Posterior cingulate gyrus (tissue), 11 donors: ENCODE measurements at regions not wholly inside any gene's neighbourhood (a gene's known extent, or its start where the extent isn't known, plus 50 kb on each side); places are given as distances from the start of the nearest gene placed in this dataset.

Experiments
- DNase-seq, 10 donors: peaks; one replicate each; pipeline versions ENCODE4 v3.0.0 to v3.0.0-alpha.2; 2020 to 2021; ENCODE audit warnings: mixed read lengths in 3 of 10
- intact Hi-C: fragments of 100-400 bp; cut with DNase I; formaldehyde crosslinking; loops from one replicate; pipeline ENCODE4 v1.15.1; 2023

DNA sequence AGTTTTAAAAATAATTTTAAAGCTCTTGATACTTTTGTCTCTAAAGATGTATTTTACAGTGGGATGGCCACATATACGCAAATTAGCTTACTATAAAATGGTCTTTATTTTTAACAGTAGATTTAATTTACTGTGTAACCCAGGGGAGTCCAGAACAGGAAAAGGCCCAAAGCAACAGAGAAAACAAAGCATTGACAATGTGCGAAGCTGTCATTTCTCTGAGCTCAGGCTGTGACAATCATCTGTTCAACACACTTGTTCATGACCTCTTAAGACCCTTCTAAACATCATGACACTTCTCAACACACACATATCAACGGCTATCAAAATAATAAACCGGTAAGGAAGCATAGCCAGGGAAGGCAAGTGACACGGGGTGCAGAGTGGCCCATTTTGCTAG is 499.6 kb upstream of the MPDZ start:
- DNase-seq = no peak
- intact Hi-C loops = no loop called here

DNA sequence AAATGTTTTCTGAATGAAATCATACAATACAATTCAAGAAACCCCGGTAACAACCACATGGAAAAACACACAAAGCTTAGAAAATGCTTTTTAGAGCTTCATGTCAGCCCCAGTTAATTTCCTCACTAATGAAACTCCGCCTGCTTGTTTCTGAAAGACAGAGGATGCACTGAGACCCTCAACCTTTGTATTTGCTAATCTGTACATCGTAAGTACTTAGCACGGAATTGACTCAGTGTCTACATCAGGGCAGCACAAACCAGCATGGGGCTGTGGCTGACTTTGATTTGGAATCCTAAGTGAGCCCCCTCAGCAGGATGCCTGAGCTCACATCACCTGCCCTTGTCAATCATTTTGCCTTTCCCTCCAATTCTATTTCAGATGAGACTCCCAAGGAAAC is 499.1 kb upstream of the MPDZ start:
- intact Hi-C loops = no loop called here
- DNase-seq = no peak

DNA sequence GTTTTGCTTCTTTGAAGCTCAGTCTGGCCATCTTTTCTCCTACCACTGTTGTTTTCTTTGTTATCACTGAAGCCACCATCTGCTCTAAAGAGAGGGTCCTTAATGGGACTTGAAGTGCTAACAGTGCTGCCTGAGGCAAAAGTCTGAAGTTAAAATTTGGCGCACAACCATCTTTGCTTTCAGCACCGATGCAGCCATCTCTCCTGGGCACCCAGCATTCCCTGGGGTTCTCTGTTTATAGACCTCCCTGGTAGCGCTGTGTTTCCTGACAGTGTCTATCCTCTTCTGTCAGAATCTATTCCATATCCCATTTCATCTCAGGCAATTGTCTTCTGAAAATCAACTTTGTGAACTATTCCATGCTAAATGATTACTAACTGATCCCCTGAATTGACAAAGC is 491.5 kb upstream of the MPDZ start:
- no peak for DNase-seq
- intact Hi-C loops = no loop called here

DNA sequence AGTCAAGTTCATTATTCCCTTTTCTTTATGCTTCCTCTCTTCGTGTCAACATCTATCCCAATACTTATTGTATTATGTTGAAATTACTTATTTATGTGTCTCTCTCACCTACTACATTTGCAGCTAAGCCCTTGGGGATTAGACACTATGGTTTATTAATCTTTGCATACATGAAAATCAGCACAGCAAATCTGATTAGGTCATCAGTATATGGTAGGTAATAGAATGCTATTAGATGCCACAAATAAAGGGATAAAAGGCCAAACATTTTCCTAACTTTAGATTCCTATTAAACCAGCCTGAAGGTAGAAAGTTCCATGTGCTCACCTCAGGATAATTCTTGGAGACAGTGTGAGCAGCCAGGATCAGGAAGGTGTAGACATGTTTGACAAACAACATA is 490.1 kb upstream of the MPDZ start:
- DNase-seq = no peak
- intact Hi-C loops = no loop called here

DNA sequence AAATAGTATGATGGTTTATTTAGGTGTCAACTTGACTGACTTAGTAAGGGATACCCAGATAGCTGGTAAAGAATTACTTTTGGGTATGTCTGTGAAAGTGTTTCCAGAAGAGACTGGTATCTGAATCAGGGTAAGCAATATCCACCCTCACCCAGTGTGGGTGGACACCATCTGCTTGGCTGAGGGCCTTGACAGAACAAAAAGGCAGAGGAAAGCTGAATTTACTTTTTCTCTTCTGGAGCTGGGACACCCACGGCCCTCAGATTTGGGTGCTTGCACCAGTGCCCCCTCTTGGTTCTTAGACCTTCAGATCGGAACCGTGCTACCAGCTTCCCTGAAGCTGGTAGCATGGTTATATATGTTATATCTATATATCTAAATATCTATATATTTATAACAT is 489.5 kb upstream of the MPDZ start:
- peak in 5 of 10 donors; percentile 5 to 89 (median 50) for DNase-seq

DNA sequence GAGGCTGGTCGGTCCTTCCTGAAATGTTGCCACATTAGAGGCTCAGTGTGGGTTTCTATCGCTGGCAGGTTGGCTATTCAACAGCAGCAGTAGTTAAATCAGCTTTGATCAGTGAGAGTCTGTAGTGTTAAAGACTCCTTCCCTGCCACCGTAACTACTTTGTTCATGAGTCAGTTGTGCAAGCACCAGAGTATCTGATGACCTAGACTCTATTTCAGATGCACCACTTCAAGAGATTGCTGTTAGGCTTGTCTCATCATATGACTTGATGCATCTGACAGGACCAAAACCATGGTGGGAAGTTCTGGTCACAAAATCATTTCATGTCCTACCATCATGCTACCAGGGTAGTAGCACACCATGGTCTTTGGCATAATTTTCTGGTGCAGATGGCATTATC is 482.7 kb upstream of the MPDZ start:
- DNase-seq = no peak
- intact Hi-C loops = no loop called here

More for the DNA sequence above, 489.5 kb upstream of the MPDZ start:
- intact Hi-C loops = no loop called here

DNA sequence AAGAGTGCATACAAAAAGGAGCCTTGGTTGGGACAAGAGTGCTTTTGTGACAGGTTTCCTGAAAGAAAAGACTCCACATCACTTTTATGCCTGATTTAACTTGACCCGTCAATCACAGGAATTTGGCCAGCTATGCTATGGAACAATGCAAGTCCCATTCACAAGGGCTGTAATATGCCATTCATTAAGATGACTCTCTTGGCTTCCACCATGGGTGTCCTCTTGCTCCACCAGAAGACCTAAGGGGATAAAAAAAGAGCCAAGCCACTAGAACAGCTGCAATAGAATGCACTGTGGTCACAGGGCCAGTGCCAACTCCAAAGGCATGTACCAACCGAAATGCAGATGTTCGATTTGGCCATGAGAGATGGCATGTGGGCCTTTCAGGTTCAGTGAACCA is 480.1 kb upstream of the MPDZ start:
- intact Hi-C loops = no loop called here

DNA sequence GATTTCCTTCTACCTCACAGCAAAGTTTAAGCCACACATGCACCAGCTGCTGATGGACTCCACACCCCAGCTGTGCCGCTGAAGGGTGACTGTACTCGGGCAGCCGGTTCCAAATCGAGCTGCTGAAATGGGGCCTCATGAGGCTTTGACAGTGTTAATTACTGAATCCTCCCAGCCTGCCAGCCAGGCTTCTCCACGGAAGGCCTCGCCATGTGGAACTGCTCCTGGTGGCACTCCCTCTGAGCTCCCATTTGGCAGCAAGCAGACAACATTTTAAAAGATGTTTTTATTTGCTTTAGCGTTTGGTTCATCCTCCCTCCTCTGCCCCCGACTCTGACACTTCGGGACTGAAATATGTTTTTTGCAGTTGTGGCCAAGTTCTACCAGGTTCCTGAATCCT is 479.4 kb upstream of the MPDZ start:
- peak in 1 of 10 donors; percentile 77 for DNase-seq
- intact Hi-C loops = no loop called here

More for the DNA sequence above, 480.1 kb upstream of the MPDZ start:
- DNase-seq = no peak

DNA sequence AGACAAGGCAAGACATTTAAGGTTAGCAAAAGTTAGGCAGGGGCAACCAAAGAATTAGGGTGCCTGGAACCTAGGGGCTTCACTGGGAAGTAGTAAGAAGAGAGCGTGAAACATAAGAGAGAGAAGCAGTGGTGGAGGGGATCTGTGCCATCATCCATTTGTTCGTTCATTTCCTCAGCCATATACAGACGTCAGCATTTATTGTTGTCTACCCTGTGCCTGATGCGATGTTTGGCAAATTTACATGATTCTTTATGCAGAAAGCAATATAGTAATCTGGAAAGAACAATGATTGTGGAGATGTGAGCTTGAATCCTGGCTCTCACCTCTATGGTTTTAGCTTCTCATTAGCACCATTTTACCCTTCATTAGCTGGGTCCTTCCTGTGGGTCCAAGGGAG is 477.5 kb upstream of the MPDZ start:
- intact Hi-C loops = no loop called here
- DNase-seq = no peak

DNA sequence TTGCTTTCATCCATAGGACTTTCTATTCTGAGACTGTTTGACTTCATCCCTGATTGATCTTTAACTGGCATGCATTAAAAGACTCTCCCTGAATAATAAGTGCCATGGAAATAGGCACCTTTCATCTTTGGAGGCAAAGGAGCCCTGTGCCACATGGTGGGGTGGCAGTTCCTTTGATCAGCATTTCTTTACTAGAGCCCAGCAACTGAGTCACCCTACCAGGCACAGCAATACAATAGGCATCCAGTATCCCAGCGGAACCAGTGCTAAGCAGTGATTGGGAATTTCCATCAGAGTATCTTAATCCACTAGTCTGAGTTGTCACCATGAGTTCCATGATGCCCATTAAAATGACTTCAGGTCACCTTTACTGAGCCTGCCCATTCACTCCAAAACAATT is 476.1 kb upstream of the MPDZ start:
- DNase-seq = no peak
- intact Hi-C loops = no loop called here

DNA sequence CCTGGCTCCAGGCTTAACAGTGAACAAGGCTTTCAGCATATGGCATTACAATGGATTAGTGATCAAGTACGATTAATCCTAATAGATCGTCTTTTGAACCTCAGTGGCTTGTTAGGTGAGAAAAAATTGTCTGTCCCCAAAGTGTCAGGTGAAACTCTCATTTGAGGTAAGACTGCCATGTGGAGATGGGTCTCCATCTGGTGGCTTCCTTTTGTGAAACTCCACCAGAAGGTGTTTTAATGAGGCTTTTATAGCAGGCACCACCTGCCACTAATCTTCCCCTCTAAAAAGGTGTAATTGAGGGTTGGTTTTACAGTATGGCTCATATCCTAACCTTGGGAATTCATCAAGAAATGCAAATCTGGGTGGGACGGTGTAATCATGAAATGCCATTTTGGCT is 471.1 kb upstream of the MPDZ start:
- intact Hi-C loops = no loop called here
- no peak for DNase-seq

DNA sequence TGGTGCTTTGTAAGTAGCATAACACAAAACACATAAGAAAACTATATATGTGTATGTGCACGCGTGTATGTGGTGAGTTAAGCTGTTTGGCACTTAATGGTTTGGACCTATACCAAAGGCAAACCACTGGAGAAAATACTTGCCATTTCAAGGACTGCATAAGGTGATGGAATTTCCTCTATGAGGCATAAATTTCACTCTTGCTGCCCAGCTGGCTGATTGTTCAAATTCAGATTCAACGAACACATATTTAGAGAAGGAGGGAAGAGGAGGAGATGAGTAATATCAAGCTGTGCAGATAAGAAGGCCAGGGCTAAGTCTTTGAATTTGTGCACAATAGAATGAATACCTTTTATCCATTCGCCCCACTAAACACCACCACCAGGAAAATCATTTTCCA is 470.6 kb upstream of the MPDZ start:
- intact Hi-C loops = no loop called here
- no peak for DNase-seq

DNA sequence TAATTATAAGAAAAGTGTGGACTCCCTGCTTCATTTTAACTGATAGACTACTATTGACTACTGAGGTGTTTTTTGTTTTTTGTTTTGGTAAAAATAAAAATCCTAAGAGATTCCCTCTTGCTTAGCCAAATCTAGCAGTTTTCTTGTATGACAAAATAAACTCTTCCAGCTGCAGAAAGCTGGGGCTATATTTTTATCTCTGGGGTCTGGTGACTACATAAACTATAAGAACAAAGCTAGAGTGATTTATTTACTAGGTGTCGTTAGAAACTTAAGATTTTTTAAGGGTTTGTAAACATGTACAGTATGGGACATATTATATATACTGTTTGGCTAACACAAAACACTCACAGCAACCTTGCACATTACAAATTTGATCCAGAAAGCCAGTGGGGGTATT is 467.4 kb upstream of the MPDZ start:
- intact Hi-C loops = no loop called here
- no peak for DNase-seq

DNA sequence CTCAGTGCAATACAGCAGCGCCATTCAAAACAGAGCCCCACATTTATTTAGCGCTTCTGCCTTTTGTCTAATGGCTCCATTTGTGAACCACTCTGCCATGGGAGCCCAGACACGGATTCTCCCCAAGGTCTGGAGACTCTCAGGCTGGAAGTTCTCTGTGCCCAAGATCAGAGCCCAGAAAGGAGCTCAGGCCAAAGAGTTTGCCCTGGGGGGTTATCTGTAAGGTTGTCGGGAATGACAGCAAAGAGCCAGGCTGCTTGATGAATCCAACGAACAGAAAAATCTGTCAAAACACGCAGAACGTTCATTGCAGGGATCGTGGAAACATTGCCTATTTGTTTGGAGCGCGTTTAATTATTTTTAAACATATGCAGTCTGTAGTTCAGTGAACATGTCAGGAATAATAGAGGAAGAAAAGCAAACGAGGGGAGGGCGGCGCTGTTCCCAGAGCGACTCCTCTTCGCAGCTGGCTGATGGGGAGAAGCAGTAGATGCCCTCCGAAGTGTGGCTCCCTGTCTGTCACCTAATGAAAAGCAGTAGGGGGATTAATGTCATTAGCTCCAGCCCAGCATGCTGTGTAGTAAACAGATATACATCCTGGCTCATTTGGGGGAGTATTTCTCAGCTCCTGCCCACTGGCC is 464.9 kb upstream of the MPDZ start:
- intact Hi-C loops = no loop called here

DNA sequence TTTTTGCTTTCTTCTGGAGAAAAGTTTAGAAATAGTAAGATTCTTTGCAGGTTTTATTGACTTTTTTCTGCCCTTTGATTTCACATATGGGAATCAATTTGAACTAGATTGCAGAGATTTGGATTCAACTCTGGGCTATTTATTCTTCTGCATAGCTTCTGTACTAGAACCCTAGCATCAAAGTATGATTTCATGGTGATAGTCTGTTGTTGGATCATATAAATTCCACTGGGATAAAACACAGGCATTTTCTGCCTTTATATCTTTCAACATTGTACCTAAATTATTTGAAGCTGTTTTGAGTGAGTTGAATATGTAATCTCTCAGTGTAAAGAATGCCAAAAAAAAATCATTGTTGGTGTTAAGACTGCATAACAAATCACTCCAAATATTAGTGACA is 458.4 kb upstream of the MPDZ start:
- intact Hi-C loops = no loop called here
- no peak for DNase-seq

More for the DNA sequence above, 464.9 kb upstream of the MPDZ start:
- DNase-seq = no peak

DNA sequence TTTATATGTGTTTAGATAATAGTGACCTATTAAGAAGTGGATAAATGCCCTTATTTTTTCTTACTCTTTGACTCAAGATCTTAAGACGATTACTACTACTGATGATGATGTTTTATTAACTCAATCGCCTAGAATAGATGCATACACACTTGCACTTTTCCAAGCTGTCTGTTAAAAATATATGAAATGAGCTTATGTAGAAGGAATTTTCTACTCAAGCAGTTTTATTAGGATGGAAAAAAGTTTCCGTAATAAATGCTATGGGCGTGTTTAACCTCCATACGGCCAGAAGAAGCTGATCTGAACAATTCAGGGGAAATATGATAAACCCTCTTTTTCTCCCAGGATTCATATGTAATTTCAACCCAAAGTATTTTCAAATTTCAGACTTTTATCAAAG is 455.7 kb upstream of the MPDZ start:
- no peak for DNase-seq
- intact Hi-C loops = no loop called here

DNA sequence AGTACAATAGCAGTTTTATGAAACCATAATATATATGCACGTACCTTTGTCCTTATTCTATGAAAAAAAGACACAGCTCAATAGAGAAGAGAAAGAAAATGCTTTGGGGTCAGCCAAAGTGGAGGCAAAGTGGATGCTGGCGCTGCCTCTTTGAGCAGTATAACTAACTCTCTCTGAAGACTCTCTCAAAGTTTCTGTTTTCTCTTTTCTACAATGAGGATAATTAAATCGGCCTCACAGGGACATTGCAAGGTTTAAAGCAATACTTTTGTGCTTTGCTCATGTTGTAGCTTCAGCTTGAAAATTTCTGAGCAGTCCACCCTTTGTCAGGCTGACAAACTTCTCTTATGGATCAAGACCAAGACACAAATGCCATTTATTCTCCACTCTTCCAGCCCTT is 455.1 kb upstream of the MPDZ start:
- DNase-seq = no peak
- intact Hi-C loops = no loop called here

DNA sequence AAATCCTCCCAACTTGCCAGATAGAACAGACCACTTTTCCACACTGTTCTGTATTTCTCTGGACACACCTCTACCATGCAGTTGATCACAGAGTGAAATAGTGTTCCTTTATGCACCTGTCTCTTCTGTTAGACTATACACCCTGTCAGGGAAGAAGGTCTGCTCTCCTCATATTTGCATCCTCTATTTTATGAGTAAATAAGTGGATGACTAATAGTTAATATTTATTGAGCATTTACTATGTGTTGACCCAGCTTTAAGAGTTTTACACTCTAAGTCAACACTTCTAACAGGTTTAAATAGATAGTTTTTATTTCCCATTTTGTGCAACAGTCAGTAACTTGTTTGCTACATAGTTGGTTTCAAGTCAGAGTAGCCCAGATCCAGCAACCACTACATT is 452.8 kb upstream of the MPDZ start:
- intact Hi-C loops = no loop called here
- no peak for DNase-seq

DNA sequence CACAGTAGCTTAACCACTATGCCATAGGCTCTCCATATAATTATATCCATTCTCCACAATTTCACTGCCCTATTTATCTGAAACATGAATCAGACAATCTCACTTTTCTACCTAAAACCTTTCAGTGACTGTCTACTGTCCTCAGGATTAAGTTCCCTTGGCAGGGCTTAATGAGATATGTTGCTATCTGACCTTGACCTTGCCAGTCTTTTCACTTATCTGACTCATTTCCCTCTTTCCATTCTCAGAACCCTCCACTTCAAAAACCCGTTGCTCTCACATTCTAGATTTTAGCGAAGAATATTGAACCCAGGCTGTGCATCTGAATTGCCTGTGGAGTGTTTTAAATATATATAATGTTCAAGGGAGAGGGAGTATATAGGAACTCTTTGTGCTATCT is 452.1 kb upstream of the MPDZ start:
- no peak for DNase-seq
- intact Hi-C loops = no loop called here

DNA sequence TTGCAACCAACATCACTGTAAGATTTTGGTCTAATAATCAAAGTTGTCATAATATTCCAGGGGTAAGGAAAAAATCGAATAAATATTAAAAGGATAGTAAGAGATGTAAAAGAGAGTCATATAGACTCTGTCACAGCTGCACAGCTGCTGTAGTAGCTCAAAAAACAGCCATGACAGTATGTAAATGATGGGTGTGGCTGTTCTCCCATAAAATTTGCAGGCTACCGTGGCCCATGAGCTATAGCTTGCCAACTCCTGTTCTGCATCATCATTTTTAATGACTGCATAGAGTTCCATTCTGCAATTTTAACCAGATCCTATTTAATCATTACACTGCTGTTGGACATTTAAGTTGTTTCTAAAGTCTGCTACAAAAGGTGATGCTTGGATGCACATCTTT is 450.5 kb upstream of the MPDZ start:
- DNase-seq = no peak
- intact Hi-C loops = no loop called here

DNA sequence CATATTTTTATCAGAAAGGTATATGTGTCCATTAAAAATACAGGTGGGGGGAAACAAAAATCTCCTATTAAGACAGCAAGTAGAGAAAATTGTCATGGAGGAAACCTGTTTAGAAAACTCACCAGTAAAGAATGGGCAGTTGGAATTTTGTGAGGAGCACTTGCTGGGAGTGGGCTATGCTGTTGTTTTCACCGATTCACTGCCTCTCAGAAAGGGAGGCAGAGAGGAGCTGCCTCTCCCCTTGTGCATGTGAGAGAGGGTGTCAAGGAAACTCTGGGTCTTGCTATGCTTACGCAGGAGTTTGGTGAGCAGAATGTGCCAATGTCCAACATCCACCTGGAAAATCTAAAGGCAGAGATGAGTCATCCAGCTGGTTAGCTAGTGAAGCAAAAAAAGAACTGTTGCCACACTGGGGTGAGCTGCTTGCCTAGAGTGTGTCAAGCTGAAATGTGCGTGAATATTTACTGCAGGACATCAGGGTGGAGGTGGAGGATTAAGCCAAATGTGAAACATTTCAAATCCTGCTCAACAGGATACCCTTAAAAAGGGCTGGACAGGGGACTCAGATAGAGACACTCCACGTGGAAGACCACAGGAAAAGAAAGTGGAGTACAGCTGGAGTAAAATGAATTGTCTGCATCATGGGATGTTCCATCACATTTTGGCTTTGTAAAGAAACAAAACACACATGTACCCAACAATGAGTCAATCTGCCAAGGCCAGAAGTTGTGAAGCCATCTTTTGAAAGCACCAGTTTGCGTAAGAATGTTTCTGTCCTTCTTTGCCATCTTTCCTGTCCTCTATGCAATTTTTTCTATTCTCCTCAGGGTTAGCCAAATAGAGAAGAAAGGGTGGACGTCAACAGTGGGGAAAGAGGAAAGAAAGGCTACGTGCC is 449.7 kb upstream of the MPDZ start:
- intact Hi-C loops = no loop called here
- no peak for DNase-seq

DNA sequence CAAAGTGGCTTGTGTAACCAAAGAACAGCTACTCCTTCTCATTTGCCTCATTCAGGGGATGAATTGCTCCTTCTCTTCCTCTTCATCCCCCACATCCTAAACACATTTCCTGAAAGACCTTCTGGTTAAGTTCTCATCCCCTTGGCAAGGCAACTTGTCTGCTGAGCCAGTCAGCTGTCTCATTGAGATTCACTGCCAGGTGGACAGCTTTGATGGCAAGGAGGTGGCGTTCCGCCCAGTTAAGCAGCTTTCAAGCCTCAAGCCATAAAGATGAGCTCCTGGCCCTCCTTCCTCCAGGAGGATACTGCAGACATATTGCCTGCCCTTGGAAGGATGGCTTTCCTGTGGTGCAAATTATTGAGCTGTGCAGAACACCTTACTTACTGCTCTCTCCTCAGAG is 448.6 kb upstream of the MPDZ start:
- intact Hi-C loops = no loop called here
- DNase-seq = peak in 4 of 10 donors; percentile 11 to 76 (median 42)
